Endothelial cell (in vitro differentiated cells): ENCODE measurements at regions not wholly inside any gene's neighbourhood (a gene's known extent, or its start where the extent isn't known, plus 50 kb on each side); places are given as distances from the start of the nearest gene placed in this dataset.

ENCODE experiments used
- DNase-seq: peaks from one replicate; pipeline ENCODE4 v3.0.0; 2021; ENCODE audit warnings: low spot score
- H3K27ac Mint-ChIP-seq: one replicate; pipeline ENCODE4 v1.8.0; 2021; ENCODE audit warnings: mixed read lengths, inconsistent platforms; ENCODE audit not compliant: unreplicated experiment
- H3K27me3 Mint-ChIP-seq: one replicate; pipeline ENCODE4 v1.8.0; 2021; ENCODE audit warnings: mild to moderate bottlenecking, moderate library complexity, mixed read lengths, inconsistent platforms; ENCODE audit not compliant: unreplicated experiment
- H3K36me3 Mint-ChIP-seq: one replicate; pipeline ENCODE4 v1.8.0; 2021; ENCODE audit warnings: mild to moderate bottlenecking, low read depth, mixed read lengths, inconsistent platforms; ENCODE audit not compliant: unreplicated experiment
- H3K4me1 Mint-ChIP-seq: one replicate; pipeline ENCODE4 v1.8.0; 2021; ENCODE audit warnings: mild to moderate bottlenecking, mixed read lengths, inconsistent platforms; ENCODE audit not compliant: unreplicated experiment
- H3K4me3 Mint-ChIP-seq: one replicate; pipeline ENCODE4 v1.8.0; 2021; ENCODE audit warnings: mild to moderate bottlenecking, mixed read lengths, inconsistent platforms; ENCODE audit not compliant: unreplicated experiment
- H3K9me3 Mint-ChIP-seq: one replicate; pipeline ENCODE4 v1.8.0; 2021; ENCODE audit warnings: mixed read lengths, inconsistent platforms; ENCODE audit not compliant: unreplicated experiment
- TF ChIP-seq, protein P1 (sequence below): fragments of 200-600 bp; sonication (generic); IDR thresholded peaks from one replicate; pipeline ENCODE4 v1.5.0; 2021; ENCODE audit warnings: antibody characterized with exemption; ENCODE audit not compliant: unreplicated experiment

GRCh38 chr3:34139566-34139965, 341.1 kb downstream of the PDCD6IP start:
- H3K4me3 Mint-ChIP-seq, result no peak overlapping the region
- H3K9me3 Mint-ChIP-seq, result no peaks in the 10 kb centered on the region
- no peaks in the 10 kb centered on the region for H3K4me1 Mint-ChIP-seq
- TF ChIP-seq, protein P1, sequence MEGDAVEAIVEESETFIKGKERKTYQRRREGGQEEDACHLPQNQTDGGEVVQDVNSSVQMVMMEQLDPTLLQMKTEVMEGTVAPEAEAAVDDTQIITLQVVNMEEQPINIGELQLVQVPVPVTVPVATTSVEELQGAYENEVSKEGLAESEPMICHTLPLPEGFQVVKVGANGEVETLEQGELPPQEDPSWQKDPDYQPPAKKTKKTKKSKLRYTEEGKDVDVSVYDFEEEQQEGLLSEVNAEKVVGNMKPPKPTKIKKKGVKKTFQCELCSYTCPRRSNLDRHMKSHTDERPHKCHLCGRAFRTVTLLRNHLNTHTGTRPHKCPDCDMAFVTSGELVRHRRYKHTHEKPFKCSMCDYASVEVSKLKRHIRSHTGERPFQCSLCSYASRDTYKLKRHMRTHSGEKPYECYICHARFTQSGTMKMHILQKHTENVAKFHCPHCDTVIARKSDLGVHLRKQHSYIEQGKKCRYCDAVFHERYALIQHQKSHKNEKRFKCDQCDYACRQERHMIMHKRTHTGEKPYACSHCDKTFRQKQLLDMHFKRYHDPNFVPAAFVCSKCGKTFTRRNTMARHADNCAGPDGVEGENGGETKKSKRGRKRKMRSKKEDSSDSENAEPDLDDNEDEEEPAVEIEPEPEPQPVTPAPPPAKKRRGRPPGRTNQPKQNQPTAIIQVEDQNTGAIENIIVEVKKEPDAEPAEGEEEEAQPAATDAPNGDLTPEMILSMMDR, result no peak
- no peaks in the 10 kb centered on the region for H3K36me3 Mint-ChIP-seq
- no peak overlapping the region for H3K27ac Mint-ChIP-seq
- H3K27me3 Mint-ChIP-seq, result no peaks in the 10 kb centered on the region
- DNase-seq, result no peak

DNA sequence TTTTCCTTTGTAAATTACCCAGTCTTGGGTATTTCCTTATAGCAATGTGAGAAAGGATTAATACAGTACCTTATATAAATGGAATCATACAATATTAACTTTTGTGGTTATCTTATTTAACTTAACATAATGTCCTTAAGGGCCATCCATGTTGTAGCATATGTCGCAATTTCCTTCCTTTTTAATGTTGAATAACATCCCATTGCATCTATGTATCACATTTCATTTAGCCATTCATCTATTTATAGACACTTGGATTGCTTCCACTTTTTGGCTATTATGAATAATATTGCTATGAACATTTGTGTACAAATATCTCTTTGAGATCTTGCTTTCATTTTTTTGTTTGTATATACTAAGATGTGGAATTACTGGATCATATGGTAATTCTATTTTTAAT, 342.2 kb downstream of the PDCD6IP start:
- no peaks in the 10 kb centered on the region for H3K9me3 Mint-ChIP-seq
- no peak overlapping the region for H3K4me3 Mint-ChIP-seq
- H3K27me3 Mint-ChIP-seq, result no peaks in the 10 kb centered on the region
- H3K36me3 Mint-ChIP-seq, result no peaks in the 10 kb centered on the region
- H3K4me1 Mint-ChIP-seq, result no peaks in the 10 kb centered on the region
- TF ChIP-seq, protein P1, result no peak
- DNase-seq, result no peak
- no peak overlapping the region for H3K27ac Mint-ChIP-seq

- H3K27me3 Mint-ChIP-seq, result no peaks in the 10 kb centered on the region
Observed at GRCh38 chr3:34141841-34142337, 343.5 kb downstream of the PDCD6IP start.

DNA sequence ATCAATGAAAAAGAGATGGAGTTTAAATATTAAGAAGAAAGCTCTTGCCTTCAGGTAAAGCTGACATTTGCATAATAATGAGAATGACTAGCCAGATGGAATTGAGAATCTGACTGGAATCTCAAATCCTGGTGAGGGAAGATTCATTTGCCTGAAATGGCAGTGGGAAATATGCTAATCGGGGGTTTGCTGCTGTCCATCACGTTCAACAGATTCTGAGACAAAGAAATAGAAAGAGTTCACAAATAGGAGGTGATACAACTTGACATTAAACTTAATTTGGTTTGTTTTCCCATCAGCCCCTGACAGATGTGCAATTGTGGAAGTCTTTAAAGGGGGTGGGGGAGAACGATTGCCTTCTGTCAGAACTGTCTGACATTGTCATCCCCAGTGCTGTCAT, 347.4 kb downstream of the PDCD6IP start:
- no peaks in the 10 kb centered on the region for H3K4me1 Mint-ChIP-seq
- H3K36me3 Mint-ChIP-seq, result no peaks in the 10 kb centered on the region
- no peak overlapping the region for H3K27ac Mint-ChIP-seq
- no peaks in the 10 kb centered on the region for H3K9me3 Mint-ChIP-seq
- no peaks in the 10 kb centered on the region for H3K27me3 Mint-ChIP-seq
- DNase-seq, result no peak
- TF ChIP-seq, protein P1, result no peak
- H3K4me3 Mint-ChIP-seq, result no peak overlapping the region

More at GRCh38 chr3:34141841-34142337, 343.5 kb downstream of the PDCD6IP start:
- no peaks in the 10 kb centered on the region for H3K4me1 Mint-ChIP-seq
- no peak overlapping the region for H3K4me3 Mint-ChIP-seq
- H3K9me3 Mint-ChIP-seq, result no peaks in the 10 kb centered on the region
- no peaks in the 10 kb centered on the region for H3K36me3 Mint-ChIP-seq
- DNase-seq, result no peak
- TF ChIP-seq, protein P1, result no peak
- H3K27ac Mint-ChIP-seq, result no peak overlapping the region

- no peaks in the 10 kb centered on the region for H3K4me1 Mint-ChIP-seq
- TF ChIP-seq, protein P1, result no peak
- no peak overlapping the region for H3K4me3 Mint-ChIP-seq
- no peak overlapping the region for H3K27ac Mint-ChIP-seq
- no peaks in the 10 kb centered on the region for H3K9me3 Mint-ChIP-seq
- no peak for DNase-seq
- no peaks in the 10 kb centered on the region for H3K27me3 Mint-ChIP-seq
- H3K36me3 Mint-ChIP-seq, result no peaks in the 10 kb centered on the region
Observed at GRCh38 chr3:34146596-34146995, 348.2 kb downstream of the PDCD6IP start.
